Umbilical cord (tissue), 1 donor: ENCODE measurements at regions not wholly inside any gene's neighbourhood (a gene's known extent, or its start where the extent isn't known, plus 50 kb on each side); places are given as distances from the start of the nearest gene placed in this dataset.
A peak's percentile ranks its signal among the peaks of the same experiment; 100 is the strongest.
"Not testable (repeated sequence)": the region's sequence is repeated elsewhere in the genome, so short reads cannot be mapped to it uniquely, and the experiment has no call there.

Source experiments
- DNase-seq: peaks from one replicate; pipeline ENCODE4 v3.0.0-alpha.2; 2015; ENCODE audit warnings: low spot score

- not testable (repeated sequence) for DNase-seq
Observed at GRCh38 chr15:31669158-31669908, 342.7 kb downstream of the KLF13 start.

DNA sequence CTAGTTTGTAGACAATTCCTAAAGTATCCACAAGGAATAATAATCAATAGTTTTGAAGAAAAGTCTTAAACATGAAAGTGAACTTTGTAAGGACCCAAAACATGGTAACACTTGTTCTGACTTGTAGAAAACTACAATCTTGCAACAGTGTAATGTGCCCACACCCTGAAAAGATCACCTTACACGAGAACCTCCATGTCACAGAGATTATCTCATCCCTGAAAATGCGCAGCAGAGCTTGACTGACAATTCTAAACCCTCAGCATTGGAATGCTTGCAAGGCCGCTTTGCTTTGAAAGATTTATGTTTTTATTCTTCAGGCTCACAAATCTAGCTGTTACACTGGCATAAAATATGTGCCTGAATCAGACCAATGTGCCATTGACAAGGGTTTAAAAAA, 346.6 kb downstream of the KLF13 start:
- peak; percentile 39 for DNase-seq

DNA sequence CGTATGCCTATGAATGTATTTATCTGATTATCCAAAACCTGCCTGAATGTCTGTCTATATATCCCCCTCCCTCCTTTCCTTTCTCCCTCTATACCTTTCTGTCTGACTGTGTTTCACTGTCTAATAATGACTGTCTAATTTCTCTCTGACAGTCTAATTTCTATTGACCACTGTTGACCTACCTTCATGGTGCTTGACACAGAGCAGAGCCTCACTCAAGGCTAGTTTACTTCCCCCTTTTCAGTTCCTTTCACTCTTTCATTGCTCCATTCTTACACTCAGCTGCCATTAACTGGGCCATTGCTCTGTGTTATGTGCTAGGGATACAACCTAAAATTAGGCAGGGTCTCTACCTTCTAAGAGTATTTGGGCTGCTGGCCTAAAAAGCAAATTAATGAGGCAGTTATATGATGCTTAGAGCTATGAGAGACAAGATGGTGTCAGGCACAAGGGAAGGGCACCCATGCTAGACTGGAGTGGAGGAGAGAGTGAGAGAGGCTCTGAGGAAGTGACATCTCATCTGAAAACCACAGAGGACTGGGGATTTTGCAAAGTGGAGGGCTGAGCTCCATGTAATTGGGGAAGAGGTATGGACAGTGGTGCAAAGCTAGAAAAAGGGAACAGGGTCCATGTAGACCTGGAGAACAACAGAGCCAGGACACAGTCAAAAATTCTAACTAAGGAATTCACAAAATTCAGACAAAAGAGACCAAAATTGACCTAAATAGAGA, 348.6 kb upstream of the CHRNA7 start:
- DNase-seq, result not testable (repeated sequence)

GRCh38 chr15:31687088-31687487, 343.2 kb upstream of the CHRNA7 start:
- DNase-seq, result not testable (repeated sequence)

DNA sequence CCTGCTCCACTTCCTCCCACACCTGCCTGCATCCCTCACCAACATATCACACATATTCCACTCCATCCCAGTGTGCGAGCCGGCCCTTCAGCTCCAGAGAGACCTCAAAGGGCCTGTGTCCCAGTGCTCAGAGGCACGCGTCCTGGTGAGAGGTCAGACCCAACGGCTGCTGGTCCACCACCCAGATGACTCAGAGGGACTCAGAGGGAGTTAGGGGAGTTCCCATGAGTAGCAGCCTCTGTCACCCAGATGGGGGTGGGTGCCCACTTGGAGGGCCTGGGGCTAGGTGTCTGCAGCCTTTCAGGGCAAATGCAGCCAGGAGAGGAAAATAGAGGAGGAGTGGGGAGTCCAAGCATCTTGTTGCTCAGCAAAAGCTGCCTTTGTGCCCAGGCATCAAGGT, 333.8 kb upstream of the CHRNA7 start:
- not testable (repeated sequence) for DNase-seq

- not testable (repeated sequence) for DNase-seq
Observed at GRCh38 chr15:31705076-31705678, 325.1 kb upstream of the CHRNA7 start.

- not testable (repeated sequence) for DNase-seq
Observed at GRCh38 chr15:31707944-31708702, 322.2 kb upstream of the CHRNA7 start.

DNA sequence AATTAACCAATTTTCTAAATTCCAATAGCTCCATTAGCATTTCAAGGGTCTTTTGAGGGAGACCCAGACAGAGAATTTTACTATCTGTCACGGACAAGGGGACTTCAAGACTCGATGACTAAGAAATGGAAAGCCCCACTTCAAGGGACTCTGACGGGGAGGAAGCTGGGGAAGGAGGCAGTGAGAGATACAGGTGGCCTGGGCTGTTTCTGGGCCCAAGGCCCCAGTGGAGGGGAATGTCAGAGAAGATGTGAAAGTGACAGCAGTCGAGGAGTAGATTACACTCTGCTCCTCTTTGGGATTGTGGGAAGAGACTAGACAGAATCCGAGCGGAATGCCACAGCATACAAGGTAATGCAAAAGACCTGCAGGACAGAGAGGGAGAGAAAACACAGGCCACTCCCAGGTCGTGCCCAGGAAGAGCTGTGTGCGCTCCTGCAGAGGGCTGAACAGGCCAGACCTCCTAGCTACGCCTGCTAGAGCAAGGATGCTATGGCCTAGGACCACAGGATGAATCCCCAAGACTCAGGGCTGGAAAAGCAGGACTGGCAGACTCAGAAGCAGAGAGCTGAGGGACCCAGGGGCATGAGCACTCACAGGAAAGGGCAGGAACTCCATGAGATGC, 321.5 kb upstream of the CHRNA7 start:
- DNase-seq, result not testable (repeated sequence)

DNA sequence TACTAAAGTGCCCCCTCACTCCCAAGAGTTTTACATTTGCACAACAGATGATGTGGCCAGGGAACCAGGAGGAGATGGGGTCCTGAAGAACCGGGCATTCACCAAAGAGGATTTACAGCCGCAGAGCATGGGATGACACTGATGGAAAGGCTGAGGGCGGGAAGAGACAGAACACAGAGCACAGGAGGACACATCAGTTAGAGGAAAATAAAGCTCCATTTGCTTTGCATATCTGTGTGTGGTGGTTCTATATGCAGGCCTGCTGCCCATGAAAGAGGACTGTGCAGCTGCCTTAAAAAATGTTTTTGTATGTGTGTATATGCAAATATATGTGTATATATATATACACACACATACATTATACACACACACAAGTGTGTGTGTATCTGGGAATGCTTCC, 320.8 kb upstream of the CHRNA7 start:
- DNase-seq, result not testable (repeated sequence)

GRCh38 chr15:31710806-31711205, 319.5 kb upstream of the CHRNA7 start:
- not testable (repeated sequence) for DNase-seq

- not testable (repeated sequence) for DNase-seq
Observed at GRCh38 chr15:31715208-31715607, 315.1 kb upstream of the CHRNA7 start.

- not testable (repeated sequence) for DNase-seq
Observed at GRCh38 chr15:31718625-31719024, 311.7 kb upstream of the CHRNA7 start.

- DNase-seq, result not testable (repeated sequence)
Observed at GRCh38 chr15:31719396-31720022, 310.8 kb upstream of the CHRNA7 start.

DNA sequence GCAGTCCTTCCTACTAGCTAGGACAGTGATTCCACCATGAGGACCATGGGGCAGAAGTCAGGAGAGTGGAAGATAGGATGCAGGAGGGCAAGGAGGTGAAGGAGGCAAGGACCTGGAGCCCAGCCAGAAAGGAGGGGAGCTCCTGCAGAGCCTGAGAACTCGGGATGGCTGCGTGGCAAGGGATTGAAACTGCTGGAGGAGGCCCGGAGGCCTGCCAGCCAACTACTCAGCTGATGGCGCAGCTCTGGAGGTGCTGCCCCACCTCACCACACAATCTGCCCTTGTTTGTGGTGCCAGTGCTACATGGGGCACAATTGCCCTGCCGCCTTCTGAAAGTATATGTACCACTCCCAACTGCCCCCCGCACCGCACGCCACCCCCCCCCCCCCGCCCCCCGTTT, 307.3 kb upstream of the CHRNA7 start:
- not testable (repeated sequence) for DNase-seq

GRCh38 chr15:31724903-31725302, 305.4 kb upstream of the CHRNA7 start:
- not testable (repeated sequence) for DNase-seq

DNA sequence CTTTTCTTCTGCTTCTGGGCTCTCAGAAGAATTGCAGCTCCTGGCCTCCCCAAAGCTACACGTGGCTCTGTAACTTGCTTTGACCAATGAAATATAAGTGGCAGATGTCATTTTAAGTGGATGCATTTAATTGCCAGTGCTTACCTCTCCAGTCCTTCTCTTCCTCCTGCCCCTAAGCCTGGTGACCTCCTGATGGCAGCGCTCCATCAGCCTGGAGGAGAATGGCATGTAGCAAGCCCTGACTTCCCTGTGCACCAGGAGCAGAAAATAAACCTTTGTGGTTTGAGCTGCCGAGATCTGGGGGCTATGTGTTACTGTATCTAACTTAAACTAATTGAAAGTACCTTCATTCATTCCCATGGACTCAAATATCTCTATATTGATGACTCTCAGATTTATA, 304.7 kb upstream of the CHRNA7 start:
- DNase-seq, result not testable (repeated sequence)

- DNase-seq, result no peak
Observed at GRCh38 chr15:31727612-31728011, 302.7 kb upstream of the CHRNA7 start.

DNA sequence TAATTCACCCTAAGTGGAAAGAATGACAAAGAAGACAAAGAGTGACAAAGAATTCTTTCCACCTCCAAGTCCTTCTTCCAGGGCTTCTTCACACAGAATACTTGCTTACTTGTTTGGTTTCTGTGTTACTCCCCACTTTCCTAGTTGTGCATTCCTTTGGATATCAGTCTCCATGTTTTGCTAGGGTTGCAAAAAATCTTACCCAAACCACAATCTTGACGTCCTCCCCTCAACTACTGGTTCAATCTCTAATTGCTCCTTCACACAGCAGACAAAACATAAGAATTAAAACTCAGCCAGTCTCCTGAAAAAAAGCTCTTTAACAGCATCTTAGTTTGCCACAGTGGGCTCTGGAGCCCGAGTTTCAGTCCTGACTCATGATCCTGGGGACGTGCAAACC, 297.6 kb upstream of the CHRNA7 start:
- DNase-seq, result no peak

- DNase-seq, result no peak
Observed at GRCh38 chr15:31733424-31733823, 296.9 kb upstream of the CHRNA7 start.

DNA sequence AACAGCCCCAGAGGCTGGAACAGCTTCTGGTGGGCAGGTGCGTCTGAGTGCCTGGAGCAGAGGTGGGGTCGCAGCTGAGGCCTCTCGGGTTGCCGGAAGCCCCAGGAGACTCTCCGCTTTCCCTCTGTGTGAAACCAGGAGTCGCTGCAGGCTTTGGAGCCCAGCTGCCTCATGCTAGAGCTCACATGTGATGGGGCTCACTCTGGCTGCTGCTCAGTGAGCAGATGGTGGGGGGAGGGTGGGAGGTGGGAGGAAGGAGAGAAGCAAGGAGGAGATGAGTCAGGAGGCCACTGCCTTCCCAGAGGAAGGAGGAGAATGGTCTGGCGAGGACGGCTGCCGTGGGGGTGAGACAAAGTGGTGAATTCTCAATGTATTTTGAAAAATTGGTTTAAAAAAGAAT, 290.1 kb upstream of the CHRNA7 start:
- no peak for DNase-seq

DNA sequence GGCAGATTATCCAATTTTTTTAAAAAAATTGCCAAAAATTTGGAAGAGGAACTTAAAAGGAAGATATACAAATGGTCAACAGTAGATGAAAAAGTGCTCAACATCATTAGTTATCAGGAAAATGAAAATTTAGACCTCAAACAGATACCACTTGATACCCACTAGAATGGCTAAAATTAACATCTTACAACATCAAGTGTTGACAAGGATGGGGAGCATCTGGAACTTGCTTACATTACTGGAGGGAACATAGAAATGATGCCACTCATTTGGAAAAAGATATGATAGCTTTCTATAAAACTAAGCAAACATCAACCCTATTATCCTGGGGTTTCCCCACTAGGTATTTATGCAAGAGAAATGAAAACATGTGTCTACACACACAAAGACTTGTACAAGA, 284.5 kb upstream of the CHRNA7 start:
- no peak for DNase-seq
